Upper lobe of left lung (tissue), 4 donors: ENCODE measurements at regions not wholly inside any gene's neighbourhood (a gene's known extent, or its start where the extent isn't known, plus 50 kb on each side); places are given as distances from the start of the nearest gene placed in this dataset.
"Not testable (repeated sequence)": the region's sequence is repeated elsewhere in the genome, so short reads cannot be mapped to it uniquely, and the experiment has no call there.

Experiments
- CTCF ChIP-seq, 6 experiments: fragments of 450-650 bp in 4 of 6; fragments of 200-600 bp in 2 of 6; sonication (generic) in 2 of 6; IDR thresholded peaks; one replicate each; pipeline ENCODE4 v1.5.1; 2016 to 2019; ENCODE audit warnings: antibody characterized with exemption in 6 of 6
- EP300 ChIP-seq, 4 donors: sonication (generic); formaldehyde crosslinking; IDR thresholded peaks; one replicate each; pipeline ENCODE4 v1.5.1; 2017; ENCODE audit warnings: antibody characterized with exemption in 4 of 4, control low read depth in 2 of 4
- POLR2A ChIP-seq, 4 donors: fragments of 450-650 bp; IDR thresholded peaks; one replicate each; pipeline ENCODE4 v1.5.1; 2016 to 2017; ENCODE audit warnings: antibody characterized with exemption in 4 of 4, mild to moderate bottlenecking in 2 of 4

- not testable (repeated sequence) for TF ChIP-seq POLR2A, EP300, CTCF (IDR thresholded peaks at IDR 0.05)
Measured at GRCh38 chr2:132317026-132317680, 99.5 kb upstream of the GPR39 start.
